ENCODE measurements at regions not wholly inside any gene's neighbourhood (a gene's known extent, or its start where the extent isn't known, plus 50 kb on each side); places are given as distances from the start of the nearest gene placed in this dataset.

DNA sequence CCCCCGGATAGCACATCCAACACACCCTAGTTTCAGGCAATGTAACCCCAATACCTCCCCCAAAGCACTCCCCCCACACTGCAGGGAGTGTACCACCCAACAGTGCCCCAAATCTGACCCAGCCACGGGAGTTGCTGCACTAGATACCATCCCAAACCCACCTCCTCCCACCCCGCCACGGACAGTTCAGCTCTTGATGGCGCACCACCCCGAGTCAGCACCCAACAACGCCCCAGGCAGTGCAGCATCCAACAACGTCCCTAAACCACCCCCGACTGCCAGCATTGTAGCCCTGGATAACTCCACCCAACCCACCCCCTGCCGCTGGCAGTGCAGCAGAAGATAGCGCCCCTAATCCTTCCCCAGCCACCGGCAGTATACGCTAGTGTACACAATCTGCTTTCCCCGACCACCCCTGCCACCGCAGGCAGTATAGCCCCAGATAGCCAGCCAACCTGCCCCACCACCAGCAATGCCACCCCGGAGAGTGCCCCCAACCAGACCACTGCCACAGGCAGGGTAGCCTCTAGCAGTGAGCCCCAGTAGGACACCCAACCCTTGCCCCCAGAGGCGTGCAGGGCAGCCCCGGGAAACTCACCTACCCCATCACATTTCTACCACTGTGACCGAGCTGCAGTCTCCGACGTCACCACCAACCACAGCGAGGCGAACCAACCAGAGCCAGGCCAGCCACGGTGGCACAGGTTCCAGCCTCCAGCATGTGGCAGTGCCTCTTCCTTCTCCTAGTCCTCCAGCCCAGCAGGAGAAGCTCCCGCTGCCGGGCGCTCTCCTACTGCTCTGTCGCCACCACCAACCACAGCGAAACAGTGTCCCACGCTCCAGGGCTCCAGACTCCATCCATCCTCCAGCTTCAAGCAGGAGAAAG lies 178.1 kb downstream of the POTEB3 start:
- TF ChIP-seq, protein P1, sequence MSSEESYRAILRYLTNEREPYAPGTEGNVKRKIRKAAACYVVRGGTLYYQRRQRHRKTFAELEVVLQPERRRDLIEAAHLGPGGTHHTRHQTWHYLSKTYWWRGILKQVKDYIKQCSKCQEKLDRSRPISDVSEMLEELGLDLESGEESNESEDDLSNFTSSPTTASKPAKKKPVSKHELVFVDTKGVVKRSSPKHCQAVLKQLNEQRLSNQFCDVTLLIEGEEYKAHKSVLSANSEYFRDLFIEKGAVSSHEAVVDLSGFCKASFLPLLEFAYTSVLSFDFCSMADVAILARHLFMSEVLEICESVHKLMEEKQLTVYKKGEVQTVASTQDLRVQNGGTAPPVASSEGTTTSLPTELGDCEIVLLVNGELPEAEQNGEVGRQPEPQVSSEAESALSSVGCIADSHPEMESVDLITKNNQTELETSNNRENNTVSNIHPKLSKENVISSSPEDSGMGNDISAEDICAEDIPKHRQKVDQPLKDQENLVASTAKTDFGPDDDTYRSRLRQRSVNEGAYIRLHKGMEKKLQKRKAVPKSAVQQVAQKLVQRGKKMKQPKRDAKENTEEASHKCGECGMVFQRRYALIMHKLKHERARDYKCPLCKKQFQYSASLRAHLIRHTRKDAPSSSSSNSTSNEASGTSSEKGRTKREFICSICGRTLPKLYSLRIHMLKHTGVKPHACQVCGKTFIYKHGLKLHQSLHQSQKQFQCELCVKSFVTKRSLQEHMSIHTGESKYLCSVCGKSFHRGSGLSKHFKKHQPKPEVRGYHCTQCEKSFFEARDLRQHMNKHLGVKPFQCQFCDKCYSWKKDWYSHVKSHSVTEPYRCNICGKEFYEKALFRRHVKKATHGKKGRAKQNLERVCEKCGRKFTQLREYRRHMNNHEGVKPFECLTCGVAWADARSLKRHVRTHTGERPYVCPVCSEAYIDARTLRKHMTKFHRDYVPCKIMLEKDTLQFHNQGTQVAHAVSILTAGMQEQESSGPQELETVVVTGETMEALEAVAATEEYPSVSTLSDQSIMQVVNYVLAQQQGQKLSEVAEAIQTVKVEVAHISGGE (CRISPR knock-in tag; IDR thresholded peaks at IDR 0.05): no peak
- TF ChIP-seq POLR2AphosphoS5 (IDR thresholded peaks at IDR 0.05; ENCODE audit: low read length): no peak
- no peak for TF ChIP-seq RAD21 (IDR thresholded peaks at IDR 0.05; ENCODE audit: insufficient read depth, low read depth, low read length)
- no peak for TF ChIP-seq SREBF2 (IDR thresholded peaks at IDR 0.05; ENCODE audit: low read length)
- no peak for TF ChIP-seq EZH2 (IDR thresholded peaks at IDR 0.05; ENCODE audit: borderline replicate concordance, control insufficient read depth, low read depth, low read length)
- no peak for TF ChIP-seq NFIC (IDR thresholded peaks at IDR 0.05; ENCODE audit: low read depth, low read length)
- no peak for TF ChIP-seq KDM1A (IDR thresholded peaks at IDR 0.05; ENCODE audit: borderline replicate concordance)
- TF ChIP-seq GATAD2B (conservative IDR thresholded peaks at IDR 0.05; ENCODE audit: low read depth): no peak
- TF ChIP-seq, protein P2, sequence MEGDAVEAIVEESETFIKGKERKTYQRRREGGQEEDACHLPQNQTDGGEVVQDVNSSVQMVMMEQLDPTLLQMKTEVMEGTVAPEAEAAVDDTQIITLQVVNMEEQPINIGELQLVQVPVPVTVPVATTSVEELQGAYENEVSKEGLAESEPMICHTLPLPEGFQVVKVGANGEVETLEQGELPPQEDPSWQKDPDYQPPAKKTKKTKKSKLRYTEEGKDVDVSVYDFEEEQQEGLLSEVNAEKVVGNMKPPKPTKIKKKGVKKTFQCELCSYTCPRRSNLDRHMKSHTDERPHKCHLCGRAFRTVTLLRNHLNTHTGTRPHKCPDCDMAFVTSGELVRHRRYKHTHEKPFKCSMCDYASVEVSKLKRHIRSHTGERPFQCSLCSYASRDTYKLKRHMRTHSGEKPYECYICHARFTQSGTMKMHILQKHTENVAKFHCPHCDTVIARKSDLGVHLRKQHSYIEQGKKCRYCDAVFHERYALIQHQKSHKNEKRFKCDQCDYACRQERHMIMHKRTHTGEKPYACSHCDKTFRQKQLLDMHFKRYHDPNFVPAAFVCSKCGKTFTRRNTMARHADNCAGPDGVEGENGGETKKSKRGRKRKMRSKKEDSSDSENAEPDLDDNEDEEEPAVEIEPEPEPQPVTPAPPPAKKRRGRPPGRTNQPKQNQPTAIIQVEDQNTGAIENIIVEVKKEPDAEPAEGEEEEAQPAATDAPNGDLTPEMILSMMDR (IDR thresholded peaks at IDR 0.05 in 2 of 3, conservative IDR thresholded peaks at IDR 0.05 in 1 of 3; ENCODE audit: control insufficient read depth in 2 of 3, extremely low read depth in 1 of 3, insufficient read depth in 1 of 3, low read depth in 3 of 3, low read length in 3 of 3): no peak
- TF ChIP-seq FOS (IDR thresholded peaks at IDR 0.05; ENCODE audit: borderline replicate concordance, extremely low read depth, insufficient read length): no peak
- no peak for TF ChIP-seq JUNB (IDR thresholded peaks at IDR 0.05)
- TF ChIP-seq, protein P3, sequence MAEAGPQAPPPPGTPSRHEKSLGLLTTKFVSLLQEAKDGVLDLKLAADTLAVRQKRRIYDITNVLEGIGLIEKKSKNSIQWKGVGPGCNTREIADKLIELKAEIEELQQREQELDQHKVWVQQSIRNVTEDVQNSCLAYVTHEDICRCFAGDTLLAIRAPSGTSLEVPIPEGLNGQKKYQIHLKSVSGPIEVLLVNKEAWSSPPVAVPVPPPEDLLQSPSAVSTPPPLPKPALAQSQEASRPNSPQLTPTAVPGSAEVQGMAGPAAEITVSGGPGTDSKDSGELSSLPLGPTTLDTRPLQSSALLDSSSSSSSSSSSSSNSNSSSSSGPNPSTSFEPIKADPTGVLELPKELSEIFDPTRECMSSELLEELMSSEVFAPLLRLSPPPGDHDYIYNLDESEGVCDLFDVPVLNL (IDR thresholded peaks at IDR 0.05; ENCODE audit: low read depth, low read length): no peak
